ENCODE measurements at regions not wholly inside any gene's neighbourhood (a gene's known extent, or its start where the extent isn't known, plus 50 kb on each side); places are given as distances from the start of the nearest gene placed in this dataset.
"Not testable (repeated sequence)": the region's sequence is repeated elsewhere in the genome, so short reads cannot be mapped to it uniquely, and the experiment has no call there.

DNA sequence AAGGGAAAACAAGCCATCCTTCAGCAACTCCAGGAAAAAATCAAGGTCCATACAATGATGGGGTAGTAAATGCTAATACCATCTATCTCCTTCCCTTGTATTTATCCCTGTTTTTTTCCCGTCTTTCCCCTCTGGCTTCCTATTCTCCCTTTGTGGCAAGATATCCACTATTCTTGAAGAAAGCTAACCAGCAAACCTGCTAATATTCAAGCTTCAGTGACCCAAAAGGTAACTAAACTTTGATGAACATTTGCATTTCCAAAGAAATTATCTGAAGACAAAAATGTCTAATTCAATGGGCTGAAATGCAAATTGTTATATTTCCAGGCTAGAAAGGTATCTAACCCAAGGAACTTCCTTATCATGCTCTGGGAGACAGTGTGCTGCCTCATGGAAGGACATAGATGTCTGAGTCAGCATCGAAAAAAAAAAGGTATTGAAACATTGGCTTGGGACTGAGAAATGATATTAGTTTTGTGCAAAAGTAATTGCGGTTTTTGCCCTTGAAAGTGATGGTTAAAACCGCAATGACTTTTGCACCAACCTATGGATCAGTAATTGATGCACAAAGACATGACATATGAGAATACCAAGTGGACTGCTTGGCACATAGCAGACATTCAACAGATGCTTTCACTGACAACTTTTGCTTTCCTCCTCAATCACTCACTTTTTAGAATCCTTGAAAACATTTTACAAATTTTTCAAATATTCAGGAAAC, 63.7 kb upstream of the HNMT start:
- intact Hi-C loops (cut with micrococcal nuclease) = no loop called here
- DNase-seq = no peak
- no peaks in the 10 kb centered on the region for H3K36me3 Mint-ChIP-seq
- H3K9me3 Mint-ChIP-seq = no peaks in the 10 kb centered on the region
- CTCF ChIA-PET = no interaction called here
- peaks cover 2% of the 10 kb centered on the region for H3K27me3 Mint-ChIP-seq
- POLR2A ChIA-PET = no interaction called here
- H3K4me3 Mint-ChIP-seq = no peak overlapping the region
- H3K4me1 Mint-ChIP-seq (ENCODE audit: low read depth) = no peaks in the 10 kb centered on the region
- H3K27ac Mint-ChIP-seq = no peak overlapping the region

DNA sequence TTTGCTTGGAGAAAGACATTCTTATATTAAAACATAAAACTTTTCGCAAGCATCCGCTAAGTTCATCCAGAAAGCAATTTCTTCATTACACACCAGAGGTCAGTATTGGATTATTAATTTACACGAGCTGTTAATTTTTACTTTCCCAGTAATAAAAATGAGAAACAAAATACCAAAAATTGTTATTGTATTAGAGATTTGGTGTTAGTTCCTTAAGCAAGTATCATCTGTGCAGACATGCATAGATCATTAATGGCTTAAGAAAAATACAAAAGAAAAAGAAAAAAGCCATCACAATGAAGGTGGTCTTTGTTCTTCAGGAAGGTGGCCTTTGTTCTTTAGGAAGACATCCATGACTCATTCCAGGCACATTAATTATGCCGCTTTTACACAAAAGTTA, 53.6 kb upstream of the HNMT start:
- ChIA-PET CTCF (interaction anchor here (0.9 to 1.8 kb wide), 2 partner anchors 561 to 916 kb away, joined by 3 to 11 read pairs; no protein-coding TSS in a partner anchor), POLR2A (no interaction called here)
- Mint-ChIP-seq H3K4me3 (no peak overlapping the region), H3K36me3 (no peaks in the 10 kb centered on the region), H3K9me3 (no peaks in the 10 kb centered on the region), H3K4me1 (ENCODE audit: low read depth) (no peaks in the 10 kb centered on the region), H3K27ac (no peak overlapping the region), H3K27me3 (peaks cover 3% of the 10 kb centered on the region)
- no peak for DNase-seq
- intact Hi-C loops (cut with micrococcal nuclease) = loop anchor here (1.0 kb wide), 2 partner anchors 877 to 917 kb away; no protein-coding TSS in a partner anchor

DNA sequence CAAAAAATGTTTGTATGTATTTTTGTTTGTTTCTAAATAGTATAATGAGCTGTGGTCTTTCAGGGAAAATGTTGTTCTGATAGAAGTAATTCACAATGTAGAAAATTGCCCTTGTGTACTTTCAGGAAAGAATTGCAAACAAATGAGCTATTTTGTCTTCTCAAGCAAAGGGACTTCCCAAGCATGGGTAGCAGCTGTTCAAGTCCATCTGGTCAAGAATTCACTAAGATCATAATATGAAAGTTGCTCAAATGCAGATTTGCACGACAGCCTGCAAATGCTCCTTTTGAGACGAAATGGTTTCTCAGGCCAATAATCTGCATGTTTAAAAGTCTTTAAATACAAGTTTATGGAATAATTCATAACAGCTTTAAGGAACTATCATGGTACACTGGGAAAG, 51.9 kb upstream of the HNMT start:
- H3K4me1 Mint-ChIP-seq (ENCODE audit: low read depth) = no peaks in the 10 kb centered on the region
- ChIA-PET POLR2A (no interaction called here), CTCF (interaction anchor here (1.3 to 1.8 kb wide), 3 partner anchors 915 to 917 kb away, joined by 5 read pairs; no protein-coding TSS in a partner anchor)
- no peaks in the 10 kb centered on the region for H3K36me3 Mint-ChIP-seq
- H3K27me3 Mint-ChIP-seq = peaks cover 6% of the 10 kb centered on the region
- H3K27ac Mint-ChIP-seq = no peak overlapping the region
- DNase-seq = no peak
- no peaks in the 10 kb centered on the region for H3K9me3 Mint-ChIP-seq
- intact Hi-C loops (cut with micrococcal nuclease) = no loop called here
- H3K4me3 Mint-ChIP-seq = no peak overlapping the region

DNA sequence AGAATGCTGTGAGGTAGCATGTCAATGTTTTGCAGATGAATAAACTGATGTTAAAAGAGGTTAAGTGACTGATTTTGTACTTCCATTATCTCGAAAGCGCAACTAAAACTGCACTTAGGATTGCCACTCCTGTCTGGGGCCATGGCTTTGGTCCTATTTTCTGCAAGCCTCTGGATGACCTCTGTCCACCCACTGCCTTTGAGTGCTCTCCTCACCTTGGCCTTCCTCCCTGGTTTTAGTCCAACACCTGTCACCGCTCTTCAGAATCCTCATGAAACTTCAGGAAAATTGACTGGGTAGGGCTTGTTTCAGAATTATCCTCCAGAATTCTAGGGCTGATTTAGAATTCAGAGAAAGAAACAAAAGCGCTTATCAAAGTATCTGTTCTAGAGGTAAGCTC, 51.1 kb upstream of the HNMT start:
- Mint-ChIP-seq H3K36me3 (no peaks in the 10 kb centered on the region), H3K4me3 (no peak overlapping the region), H3K27me3 (peaks cover 6% of the 10 kb centered on the region), H3K27ac (no peak overlapping the region), H3K9me3 (no peaks in the 10 kb centered on the region), H3K4me1 (ENCODE audit: low read depth) (no peaks in the 10 kb centered on the region)
- no peak for DNase-seq
- POLR2A ChIA-PET = no interaction called here
- intact Hi-C loops (cut with micrococcal nuclease) = no loop called here
- CTCF ChIA-PET = interaction anchor here (1.1 to 1.8 kb wide), 2 partner anchors 874 to 914 kb away, joined by 3 to 5 read pairs; no protein-coding TSS in a partner anchor

DNA sequence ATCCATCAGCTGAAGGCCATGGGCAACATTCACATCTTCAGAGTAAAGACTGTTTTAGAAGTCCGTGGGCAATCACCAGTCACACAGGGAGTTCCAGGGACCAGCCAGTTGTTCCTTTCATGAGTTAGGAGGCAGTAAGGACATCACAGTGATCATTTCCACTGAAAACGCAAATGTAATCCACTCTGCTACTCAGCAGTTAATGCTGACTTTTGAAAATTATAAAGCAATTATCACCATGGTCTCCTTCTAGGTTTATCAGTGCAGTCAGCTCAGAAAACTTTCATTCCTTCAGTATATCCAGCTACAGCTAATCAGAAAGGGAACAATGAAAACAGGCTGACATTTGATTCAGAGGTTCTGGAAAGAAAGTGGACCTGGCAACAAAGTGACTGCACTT, 50.6 kb upstream of the HNMT start:
- H3K27ac Mint-ChIP-seq; POLR2A ChIA-PET; H3K9me3 Mint-ChIP-seq; intact Hi-C loops (cut with micrococcal nuclease); H3K27me3 Mint-ChIP-seq; DNase-seq; H3K4me1 Mint-ChIP-seq (ENCODE audit: low read depth); H3K36me3 Mint-ChIP-seq; H3K4me3 Mint-ChIP-seq: not testable (repeated sequence)
- CTCF ChIA-PET = interaction anchor here (1.1 to 1.8 kb wide), 2 partner anchors 873 to 913 kb away, joined by 3 to 5 read pairs; no protein-coding TSS in a partner anchor

Measured in activated CD4-positive, alpha-beta memory T cell treated with anti-CD3 and anti-CD28 coated beads for 36 hours (primary cell).